GM23248 (cell line): ENCODE measurements at regions not wholly inside any gene's neighbourhood (a gene's known extent, or its start where the extent isn't known, plus 50 kb on each side); places are given as distances from the start of the nearest gene placed in this dataset.

Experiments used
- DNase-seq: peaks from one replicate; pipeline ENCODE4 v3.0.0-alpha.2; 2015
- H2AFZ ChIP-seq: fragments of 200-600 bp; sonication (generic); 2 replicates; pipeline ENCODE4 v1.6.1; 2016; ENCODE audit warnings: antibody characterized with exemption
- H3F3A ChIP-seq: fragments of 200-600 bp; sonication (generic); 2 replicates; pipeline ENCODE4 v1.6.1; 2016; ENCODE audit warnings: mild to moderate bottlenecking, antibody characterized with exemption, mixed run types; ENCODE audit not compliant: insufficient read depth
- H3K27ac ChIP-seq: fragments of 200-600 bp; sonication (generic); 2 replicates; pipeline ENCODE4 v1.5.1; 2016; ENCODE audit warnings: mild to moderate bottlenecking
- H3K27me3 ChIP-seq: fragments of 200-600 bp; sonication (generic); replicated peaks from 2 replicates; pipeline ENCODE4 v1.6.1; 2016; ENCODE audit warnings: mild to moderate bottlenecking; ENCODE audit not compliant: insufficient read depth
- H3K36me3 ChIP-seq: fragments of 200-600 bp; sonication (generic); 2 replicates; pipeline ENCODE4 v1.6.1; 2016; ENCODE audit warnings: low read depth, mild to moderate bottlenecking
- H3K4me1 ChIP-seq: fragments of 200-600 bp; sonication (generic); 2 replicates; pipeline ENCODE4 v1.6.1; 2016; ENCODE audit warnings: mild to moderate bottlenecking; ENCODE audit not compliant: insufficient read depth
- H3K4me2 ChIP-seq: fragments of 200-600 bp; sonication (generic); one replicate; pipeline ENCODE4 v1.6.1; 2016; ENCODE audit warnings: mild to moderate bottlenecking; ENCODE audit not compliant: unreplicated experiment
- H3K4me3 ChIP-seq: fragments of 200-600 bp; sonication (generic); 2 replicates; pipeline ENCODE4 v1.5.1; 2016; ENCODE audit warnings: mild to moderate bottlenecking
- H3K79me2 ChIP-seq: fragments of 200-600 bp; sonication (generic); 2 replicates; pipeline ENCODE4 v1.6.1; 2016; ENCODE audit warnings: mild to moderate bottlenecking; ENCODE audit not compliant: insufficient read depth
- H3K9ac ChIP-seq: fragments of 200-600 bp; sonication (generic); 2 replicates; pipeline ENCODE4 v1.6.1; 2016; ENCODE audit warnings: mild to moderate bottlenecking
- H3K9me2 ChIP-seq: fragments of 200-600 bp; sonication (generic); 2 replicates; pipeline ENCODE4 v1.6.1; 2016; ENCODE audit warnings: mixed run types, mild to moderate bottlenecking, moderate library complexity; ENCODE audit not compliant: insufficient read depth
- H3K9me3 ChIP-seq: fragments of 200-600 bp; sonication (generic); one replicate; pipeline ENCODE4 v1.6.1; 2017; ENCODE audit warnings: low read depth
- H4K20me1 ChIP-seq: fragments of 200-600 bp; sonication (generic); 2 replicates; pipeline ENCODE4 v1.6.0; 2016; ENCODE audit not compliant: insufficient read depth
- EZH2 ChIP-seq: fragments of 200-600 bp; sonication (generic); IDR thresholded peaks from 2 replicates; pipeline ENCODE4 v1.6.1; 2018; ENCODE audit warnings: antibody characterized with exemption, mild to moderate bottlenecking; ENCODE audit not compliant: insufficient read depth, poor library complexity, severe bottlenecking
- EZH2phosphoT487 ChIP-seq: fragments of 200-600 bp; sonication (generic); IDR thresholded peaks from 2 replicates; pipeline ENCODE4 v1.6.1; 2018; ENCODE audit warnings: antibody characterized with exemption, moderate library complexity, mild to moderate bottlenecking, low read depth; ENCODE audit not compliant: insufficient read depth
- WGBS, 2 experiments: methylation state at CpG; one replicate each; pipeline ENCODE4 v1.1.6; 2015 to 2017; ENCODE audit warnings: low lambda C conversion rate in 2 of 2, low coverage in 1 of 2; ENCODE audit errors: missing lambda C conversion rate in 2 of 2; 5-methylcytosine and 5-hydroxymethylcytosine counted together
- in situ Hi-C: fragments of 300-500 bp; cut with MboI; formaldehyde crosslinking; loops from 2 replicates; pipeline ENCODE4 v1.15.0; 2020

DNA sequence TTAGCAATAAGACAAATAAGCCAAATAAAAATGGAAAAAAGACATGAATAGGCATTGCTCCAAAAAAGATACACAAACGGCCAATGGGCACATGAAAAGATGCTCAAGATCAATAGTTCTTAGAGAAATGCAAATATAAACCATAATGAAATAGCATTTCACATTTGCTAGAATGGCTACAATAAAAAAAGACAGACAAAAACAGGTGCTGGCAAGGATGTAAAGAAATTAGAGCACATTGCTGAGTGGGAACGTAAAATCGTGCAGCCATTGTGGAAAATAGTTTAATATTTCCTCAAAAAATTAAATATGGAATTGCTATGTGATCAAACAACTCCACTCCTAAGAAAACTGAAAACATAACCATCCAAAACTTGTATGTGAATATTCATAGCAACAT lies 160.0 kb upstream of the SPATS2L start:
- Histone ChIP-seq H3K4me1 (no peaks in the 10 kb centered on the region), H3K9ac (no peak overlapping the region), H3K4me3 (no peak overlapping the region), H3K9me3 (no peaks in the 10 kb centered on the region), H3K79me2 (no peaks in the 10 kb centered on the region), H3K4me2 (no peak overlapping the region), H4K20me1 (no peaks in the 10 kb centered on the region), H2AFZ (no peak overlapping the region), H3F3A (no peaks in the 10 kb centered on the region), H3K9me2 (no peaks in the 10 kb centered on the region), H3K27ac (no peak overlapping the region), H3K27me3 (no peaks in the 10 kb centered on the region), H3K36me3 (no peaks in the 10 kb centered on the region)
- no peak for DNase-seq
- TF ChIP-seq EZH2 = no peak
- TF ChIP-seq EZH2phosphoT487 = no peak
- 49 to 59% methylated on average over 3 of the region's 3 CpGs for WGBS, 2 experiments
- in situ Hi-C loops = no loop called here

DNA sequence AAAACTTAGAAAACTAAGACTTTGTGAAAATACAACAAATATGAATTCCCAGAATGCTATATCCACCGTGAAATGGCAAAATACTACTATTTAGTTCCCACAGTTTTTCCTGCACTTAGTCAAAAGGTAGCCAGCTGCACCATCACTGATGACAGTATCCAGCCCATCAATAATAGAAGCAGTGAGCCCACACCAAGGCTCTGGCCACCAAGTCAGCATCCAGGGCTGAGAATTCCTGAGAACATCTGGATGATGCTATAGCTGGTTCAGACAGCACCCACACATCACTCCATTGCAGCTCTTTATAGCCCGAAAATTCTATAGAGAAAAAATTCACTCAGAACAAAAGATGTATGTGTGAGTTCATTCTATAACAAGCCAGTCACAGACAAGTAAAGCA lies 159.1 kb upstream of the SPATS2L start:
- no peaks in the 10 kb centered on the region for H4K20me1 ChIP-seq
- 51 to 68% methylated on average over 2 of the region's 2 CpGs for WGBS, 2 experiments
- H3K4me1 ChIP-seq = no peaks in the 10 kb centered on the region
- in situ Hi-C loops = no loop called here
- no peaks in the 10 kb centered on the region for H3K36me3 ChIP-seq
- no peak overlapping the region for H3K4me2 ChIP-seq
- H3F3A ChIP-seq = no peaks in the 10 kb centered on the region
- no peak overlapping the region for H3K4me3 ChIP-seq
- no peak overlapping the region for H2AFZ ChIP-seq
- H3K27ac ChIP-seq = no peak overlapping the region
- H3K9ac ChIP-seq = no peak overlapping the region
- no peaks in the 10 kb centered on the region for H3K27me3 ChIP-seq
- no peak for TF ChIP-seq EZH2
- no peak for DNase-seq
- no peaks in the 10 kb centered on the region for H3K9me2 ChIP-seq
- H3K9me3 ChIP-seq = no peaks in the 10 kb centered on the region
- H3K79me2 ChIP-seq = no peaks in the 10 kb centered on the region

DNA sequence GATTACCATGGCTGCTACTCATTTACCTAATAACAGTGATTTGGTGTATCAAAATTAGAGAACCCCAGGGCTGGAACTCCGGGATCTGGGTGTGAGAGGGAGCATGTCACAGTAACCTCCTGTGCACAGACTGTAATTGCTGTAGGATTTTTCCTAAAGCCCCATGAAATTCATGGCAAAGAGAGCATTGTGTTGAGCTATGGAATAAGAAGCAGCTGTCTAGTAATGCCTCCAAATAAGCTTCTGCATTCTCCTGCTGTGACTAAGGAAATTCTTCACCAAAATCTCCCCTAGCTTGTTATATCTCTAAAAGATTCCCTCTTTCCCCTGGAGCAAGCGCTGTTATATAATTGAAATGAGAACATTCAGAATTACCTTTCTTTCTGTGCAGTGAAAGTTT lies 158.1 kb upstream of the SPATS2L start:
- Histone ChIP-seq H2AFZ (no peak overlapping the region), H3K9ac (no peak overlapping the region), H3K4me1 (no peaks in the 10 kb centered on the region), H4K20me1 (no peaks in the 10 kb centered on the region), H3F3A (no peaks in the 10 kb centered on the region), H3K79me2 (no peaks in the 10 kb centered on the region), H3K9me2 (no peaks in the 10 kb centered on the region), H3K4me2 (no peak overlapping the region), H3K9me3 (no peaks in the 10 kb centered on the region), H3K27ac (no peak overlapping the region), H3K4me3 (no peak overlapping the region), H3K36me3 (no peaks in the 10 kb centered on the region), H3K27me3 (no peaks in the 10 kb centered on the region)
- in situ Hi-C loops = no loop called here
- no peak for TF ChIP-seq EZH2phosphoT487
- no peak for TF ChIP-seq EZH2
- WGBS, 2 experiments = 53 to 54% methylated on average over 2 of the region's 2 CpGs
- no peak for DNase-seq

DNA sequence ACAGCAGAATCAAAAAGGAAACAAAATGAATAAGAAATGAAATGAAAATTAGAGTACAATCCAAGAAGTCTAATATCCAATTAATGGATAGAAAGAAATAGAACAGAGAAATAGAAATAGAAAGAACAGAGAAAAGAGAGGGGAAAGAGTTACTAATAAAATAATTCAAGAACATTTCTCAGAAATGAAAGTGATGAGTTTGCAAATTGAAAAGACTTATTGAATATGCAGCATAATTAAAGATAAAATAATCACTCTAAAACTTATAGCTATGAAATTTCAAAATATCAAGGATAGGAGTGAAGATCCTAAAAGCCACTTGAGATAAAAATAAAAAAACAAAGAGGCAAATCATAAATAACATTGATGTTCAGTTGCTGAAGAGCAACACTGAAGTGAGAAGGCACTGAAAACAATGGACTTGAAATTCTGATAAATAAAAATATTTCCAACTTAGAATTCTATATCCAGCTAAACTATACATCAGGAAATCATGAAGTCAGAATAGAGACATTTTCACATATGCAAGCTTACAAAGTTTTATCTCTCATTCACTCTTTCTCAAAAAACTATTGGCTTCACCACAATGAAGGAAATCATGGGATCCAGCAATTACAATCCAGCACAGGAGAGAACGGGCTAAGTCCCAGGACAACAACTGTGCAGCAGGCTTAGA lies 155.9 kb upstream of the SPATS2L start:
- Histone ChIP-seq H4K20me1 (no peaks in the 10 kb centered on the region), H3F3A (no peaks in the 10 kb centered on the region), H3K9me2 (no peaks in the 10 kb centered on the region), H3K4me2 (no peak overlapping the region), H3K27ac (no peak overlapping the region), H3K36me3 (no peaks in the 10 kb centered on the region), H3K4me3 (no peak overlapping the region), H3K9ac (no peak overlapping the region), H2AFZ (no peak overlapping the region), H3K9me3 (no peaks in the 10 kb centered on the region), H3K27me3 (no peaks in the 10 kb centered on the region), H3K4me1 (no peaks in the 10 kb centered on the region), H3K79me2 (no peaks in the 10 kb centered on the region)
- DNase-seq = no peak
- TF ChIP-seq EZH2phosphoT487 (no peak), EZH2 (no peak)
- WGBS, 2 experiments = 56 to 67% methylated on average over 1 of the region's 1 CpG
- in situ Hi-C loops = no loop called here

DNA sequence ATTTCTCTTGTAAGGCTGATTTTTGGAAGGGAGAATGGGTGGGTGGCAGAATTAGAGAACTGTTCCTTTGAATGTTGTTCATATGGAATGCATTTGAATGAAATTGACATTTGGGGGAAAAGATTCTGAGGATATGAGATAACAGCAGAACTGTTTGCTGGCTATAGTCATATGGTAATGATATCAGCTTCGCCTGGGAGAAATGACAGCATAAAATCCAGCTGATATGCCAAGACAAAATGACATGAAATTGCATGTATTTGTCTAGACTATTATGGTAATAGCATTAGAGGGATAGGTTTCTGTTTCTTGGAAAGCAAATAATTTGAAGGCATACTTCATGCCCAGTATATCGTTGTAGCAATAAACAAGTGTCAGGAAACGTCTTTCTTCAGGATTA lies 150.8 kb upstream of the SPATS2L start:
- Histone ChIP-seq H3F3A (no peaks in the 10 kb centered on the region), H3K4me3 (peak overlapping the region; percentile 81), H3K79me2 (no peaks in the 10 kb centered on the region), H2AFZ (0 out of 2 replicates have a peak overlapping the region, but pooled peaks have one; percentile 83), H3K9ac (no peak overlapping the region), H3K9me2 (no peaks in the 10 kb centered on the region), H3K4me2 (peak overlapping the region; percentile 75), H3K9me3 (no peaks in the 10 kb centered on the region), H3K4me1 (peaks cover 16% of the 10 kb centered on the region), H3K27me3 (no peaks in the 10 kb centered on the region), H3K27ac (no peak overlapping the region), H4K20me1 (no peaks in the 10 kb centered on the region), H3K36me3 (no peaks in the 10 kb centered on the region)
- in situ Hi-C loops = no loop called here
- WGBS, 2 experiments = 64 to 72% methylated on average over 3 of the region's 3 CpGs
- DNase-seq = no peak
- no peak for TF ChIP-seq EZH2
- TF ChIP-seq EZH2phosphoT487 = no peak
